HEK293 (cell line): ENCODE measurements at regions not wholly inside any gene's neighbourhood (a gene's known extent, or its start where the extent isn't known, plus 50 kb on each side); places are given as distances from the start of the nearest gene placed in this dataset.

Experiments
- CTCF ChIA-PET: fragments of 350-600 bp; formaldehyde crosslinking; extraction: SDS; loops from one replicate; lab custom pipeline; 2021; ENCODE audit warnings: antibody characterized with exemption; lab: Yijun Ruan, JAX
- POLR2A ChIA-PET: fragments of 300-600 bp; formaldehyde crosslinking; extraction: SDS; loops from one replicate; lab custom pipeline; 2020; ENCODE audit warnings: antibody characterized with exemption, inconsistent platforms; lab: Yijun Ruan, JAX
- H3K27ac ChIP-seq: fragments of 200-500 bp; sonication (Bioruptor generic); 2 replicates; pipeline ENCODE4 v1.5.1; 2014; ENCODE audit warnings: low read depth, low read length, control low read depth, inconsistent platforms; ENCODE audit errors: extremely low read depth
- H3K36me3 ChIP-seq, 2 experiments: fragments of 200-500 bp in 1 of 2; sonication (Bioruptor generic) in 1 of 2; 1 replicate in 1 of 2; 2 replicates in 1 of 2; pipeline ENCODE4 v1.5.1; 2014 to 2017; ENCODE audit warnings: inconsistent platforms in 2 of 2, low read length in 2 of 2; ENCODE audit not compliant: control insufficient read depth in 2 of 2, insufficient read depth in 1 of 2
- H3K4me1 ChIP-seq: fragments of 200-500 bp; sonication (Bioruptor generic); 2 replicates; pipeline ENCODE4 v1.5.1; 2014; ENCODE audit warnings: mild to moderate bottlenecking, low read length, inconsistent platforms; ENCODE audit not compliant: control insufficient read depth, insufficient read depth
- H3K4me3 ChIP-seq: 2 replicates; pipeline ENCODE4 v1.5.1; 2011; ENCODE audit warnings: low read depth, mild to moderate bottlenecking, control low read depth, low read length, moderate library complexity
- H3K9me3 ChIP-seq: fragments of 200-500 bp; sonication (Bioruptor generic); 2 replicates; pipeline ENCODE4 v1.5.1; 2014; ENCODE audit warnings: low read depth, low read length, inconsistent platforms; ENCODE audit not compliant: control insufficient read depth, insufficient read depth
- BCL11B ChIP-seq: fragments of 450-650 bp; formaldehyde crosslinking; IDR thresholded peaks from 2 replicates; pipeline ENCODE4 v1.5.1; 2016; ENCODE audit warnings: low read depth, missing biosample characterization, missing genetic modification characterization
- KLF9 ChIP-seq: fragments of 450-650 bp; formaldehyde crosslinking; IDR thresholded peaks from 2 replicates; pipeline ENCODE4 v1.5.1; 2016; ENCODE audit warnings: missing biosample characterization, missing genetic modification characterization, low read depth
- SP3 ChIP-seq: fragments of 450-650 bp; formaldehyde crosslinking; IDR thresholded peaks from 2 replicates; pipeline ENCODE4 v1.5.1; 2016; ENCODE audit warnings: missing biosample characterization, missing genetic modification characterization
- YY2 ChIP-seq: fragments of 450-650 bp; formaldehyde crosslinking; IDR thresholded peaks from 2 replicates; pipeline ENCODE4 v1.5.1; 2016; ENCODE audit warnings: missing biosample characterization, missing genetic modification characterization
- ZFHX2 ChIP-seq: fragments of 450-650 bp; formaldehyde crosslinking; conservative IDR thresholded peaks from 2 replicates; pipeline ENCODE4 v1.5.1; 2016; ENCODE audit warnings: missing biosample characterization, missing genetic modification characterization
- ZNF132 ChIP-seq: fragments of 450-650 bp; formaldehyde crosslinking; IDR thresholded peaks from 2 replicates; pipeline ENCODE4 v1.5.1; 2017; ENCODE audit warnings: missing biosample characterization, missing genetic modification characterization, borderline replicate concordance
- ZNF138 ChIP-seq: fragments of 450-650 bp; formaldehyde crosslinking; IDR thresholded peaks from 2 replicates; pipeline ENCODE4 v1.5.1; 2016; ENCODE audit warnings: missing biosample characterization, missing genetic modification characterization, borderline replicate concordance
- ZNF292 ChIP-seq: fragments of 450-650 bp; formaldehyde crosslinking; IDR thresholded peaks from 2 replicates; pipeline ENCODE4 v1.5.1; 2016; ENCODE audit warnings: low read depth, missing biosample characterization, missing genetic modification characterization, borderline replicate concordance
- ZNF311 ChIP-seq: fragments of 450-650 bp; formaldehyde crosslinking; IDR thresholded peaks from 2 replicates; pipeline ENCODE4 v1.5.1; 2017; ENCODE audit warnings: missing biosample characterization, missing genetic modification characterization, borderline replicate concordance
- ZNF354C ChIP-seq: fragments of 450-650 bp; formaldehyde crosslinking; IDR thresholded peaks from 2 replicates; pipeline ENCODE4 v1.5.1; 2016; ENCODE audit warnings: missing biosample characterization, missing genetic modification characterization, low read depth, borderline replicate concordance
- ZNF610 ChIP-seq: fragments of 450-650 bp; formaldehyde crosslinking; IDR thresholded peaks from 2 replicates; pipeline ENCODE4 v1.5.1; 2016; ENCODE audit warnings: missing biosample characterization, missing genetic modification characterization, borderline replicate concordance
- ZNF670 ChIP-seq: fragments of 450-650 bp; formaldehyde crosslinking; IDR thresholded peaks from 2 replicates; pipeline ENCODE4 v1.5.1; 2016; ENCODE audit warnings: missing biosample characterization, missing genetic modification characterization, low read depth
- ZNF701 ChIP-seq: fragments of 450-650 bp; formaldehyde crosslinking; IDR thresholded peaks from 2 replicates; pipeline ENCODE4 v1.5.1; 2016; ENCODE audit warnings: missing biosample characterization, missing genetic modification characterization
- ZNF707 ChIP-seq: fragments of 450-650 bp; formaldehyde crosslinking; IDR thresholded peaks from 2 replicates; pipeline ENCODE4 v1.5.1; 2016; ENCODE audit warnings: missing biosample characterization, missing genetic modification characterization
- ZNF776 ChIP-seq: fragments of 450-650 bp; formaldehyde crosslinking; IDR thresholded peaks from 2 replicates; pipeline ENCODE4 v1.5.0; 2017; ENCODE audit warnings: missing biosample characterization, missing genetic modification characterization, borderline replicate concordance
- ZSCAN23 ChIP-seq: fragments of 450-650 bp; formaldehyde crosslinking; IDR thresholded peaks from 2 replicates; pipeline ENCODE4 v1.5.1; 2016; ENCODE audit warnings: missing biosample characterization, missing genetic modification characterization
- ZXDB ChIP-seq: fragments of 450-650 bp; formaldehyde crosslinking; IDR thresholded peaks from 2 replicates; pipeline ENCODE4 v1.5.1; 2016; ENCODE audit warnings: missing biosample characterization, missing genetic modification characterization
- TF ChIP-seq, protein P1 (sequence below): fragments of 450-650 bp; formaldehyde crosslinking; IDR thresholded peaks from 2 replicates; pipeline ENCODE4 v1.5.1; 2016; ENCODE audit warnings: missing biosample characterization, missing genetic modification characterization, low read depth
- TF ChIP-seq, protein P2 (sequence below): fragments of 450-650 bp; formaldehyde crosslinking; IDR thresholded peaks from 2 replicates; pipeline ENCODE4 v1.5.1; 2016; ENCODE audit warnings: missing biosample characterization, missing genetic modification characterization
- TF ChIP-seq, protein P3 (sequence below): fragments of 450-650 bp; formaldehyde crosslinking; IDR thresholded peaks from 2 replicates; pipeline ENCODE4 v1.5.0; 2017; ENCODE audit warnings: missing biosample characterization, missing genetic modification characterization, borderline replicate concordance
- TF ChIP-seq, protein P4 (sequence below): fragments of 450-650 bp; IDR thresholded peaks from 2 replicates; pipeline ENCODE4 v1.5.1; 2018; ENCODE audit warnings: missing biosample characterization, missing genetic modification characterization
- TF ChIP-seq, protein P5 (sequence below): fragments of 450-650 bp; formaldehyde crosslinking; optimal IDR thresholded peaks from 2 replicates; pipeline ENCODE3; 2016; ENCODE audit warnings: missing biosample characterization, mild to moderate bottlenecking, missing genetic modification characterization
- TF ChIP-seq, protein P6 (sequence below): fragments of 450-650 bp; formaldehyde crosslinking; IDR thresholded peaks from 2 replicates; pipeline ENCODE4 v1.5.1; 2016; ENCODE audit warnings: missing biosample characterization, missing genetic modification characterization

DNA sequence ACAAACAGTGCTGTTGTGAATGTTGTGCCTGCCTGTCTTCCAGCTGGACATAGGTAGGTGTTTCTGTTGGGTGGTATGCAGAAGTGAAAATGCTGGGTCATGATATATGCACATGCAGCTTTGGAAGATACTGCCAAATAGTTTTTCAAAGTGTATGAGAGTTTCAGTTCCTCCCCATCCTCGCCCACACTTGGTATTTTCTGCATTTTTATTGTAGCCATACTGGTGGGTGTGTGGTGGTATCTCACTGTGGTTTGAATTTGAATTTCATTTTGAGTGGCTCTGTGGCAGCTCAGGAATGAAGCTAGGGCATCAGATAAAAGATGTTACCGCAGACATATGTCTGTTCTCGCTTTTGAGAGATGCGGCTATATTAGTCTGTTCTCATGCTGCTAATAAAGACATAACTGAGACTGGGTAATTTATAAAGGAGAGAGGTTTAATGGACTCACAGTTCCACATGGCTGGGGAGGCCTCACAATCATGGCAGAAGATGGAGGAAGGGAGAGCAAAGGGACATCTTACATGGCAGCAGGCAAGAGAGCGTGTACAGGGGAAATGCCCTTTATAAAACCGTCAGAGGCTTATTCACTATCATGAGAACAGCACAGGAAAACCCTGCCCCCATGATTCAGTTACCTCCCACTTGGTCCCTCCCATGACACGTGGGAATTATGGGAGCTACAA, 183.1 kb downstream of the CAND1 start:
- peaks cover 2% of the 10 kb centered on the region; the same call in 1 of the 2 replicates for H3K4me1 ChIP-seq
- no peaks in the 10 kb centered on the region for H3K9me3 ChIP-seq
- ChIA-PET CTCF (interaction anchor here (0.7 to 1.4 kb wide), 2 partner anchors 8 to 491 kb away, joined by 3 to 4 read pairs; no protein-coding TSS in a partner anchor), POLR2A (no interaction called here)
- H3K27ac ChIP-seq, result no peak overlapping the region
- no peaks in the 10 kb centered on the region for H3K36me3 ChIP-seq
- H3K4me3 ChIP-seq, result no peak overlapping the region
- TF ChIP-seq SP3 (tag by site-specific recombination) (no peak), ZFHX2 (tag by site-specific recombination) (no peak), ZXDB (tag by site-specific recombination) (no peak), ZNF610 (no peak), ZSCAN23 (tag by site-specific recombination) (no peak), ZNF707 (no peak), ZNF292 (tag by site-specific recombination) (no peak), KLF9 (tag by site-specific recombination) (no peak), BCL11B (tag by site-specific recombination) (no peak), ZNF701 (tag by site-specific recombination) (no peak), ZNF132 (tag by site-specific recombination) (no peak), ZNF354C (tag by site-specific recombination) (no peak)
- TF ChIP-seq, protein P1, sequence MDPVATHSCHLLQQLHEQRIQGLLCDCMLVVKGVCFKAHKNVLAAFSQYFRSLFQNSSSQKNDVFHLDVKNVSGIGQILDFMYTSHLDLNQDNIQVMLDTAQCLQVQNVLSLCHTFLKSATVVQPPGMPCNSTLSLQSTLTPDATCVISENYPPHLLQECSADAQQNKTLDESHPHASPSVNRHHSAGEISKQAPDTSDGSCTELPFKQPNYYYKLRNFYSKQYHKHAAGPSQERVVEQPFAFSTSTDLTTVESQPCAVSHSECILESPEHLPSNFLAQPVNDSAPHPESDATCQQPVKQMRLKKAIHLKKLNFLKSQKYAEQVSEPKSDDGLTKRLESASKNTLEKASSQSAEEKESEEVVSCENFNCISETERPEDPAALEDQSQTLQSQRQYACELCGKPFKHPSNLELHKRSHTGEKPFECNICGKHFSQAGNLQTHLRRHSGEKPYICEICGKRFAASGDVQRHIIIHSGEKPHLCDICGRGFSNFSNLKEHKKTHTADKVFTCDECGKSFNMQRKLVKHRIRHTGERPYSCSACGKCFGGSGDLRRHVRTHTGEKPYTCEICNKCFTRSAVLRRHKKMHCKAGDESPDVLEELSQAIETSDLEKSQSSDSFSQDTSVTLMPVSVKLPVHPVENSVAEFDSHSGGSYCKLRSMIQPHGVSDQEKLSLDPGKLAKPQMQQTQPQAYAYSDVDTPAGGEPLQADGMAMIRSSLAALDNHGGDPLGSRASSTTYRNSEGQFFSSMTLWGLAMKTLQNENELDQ, result no peak
- TF ChIP-seq, protein P2, sequence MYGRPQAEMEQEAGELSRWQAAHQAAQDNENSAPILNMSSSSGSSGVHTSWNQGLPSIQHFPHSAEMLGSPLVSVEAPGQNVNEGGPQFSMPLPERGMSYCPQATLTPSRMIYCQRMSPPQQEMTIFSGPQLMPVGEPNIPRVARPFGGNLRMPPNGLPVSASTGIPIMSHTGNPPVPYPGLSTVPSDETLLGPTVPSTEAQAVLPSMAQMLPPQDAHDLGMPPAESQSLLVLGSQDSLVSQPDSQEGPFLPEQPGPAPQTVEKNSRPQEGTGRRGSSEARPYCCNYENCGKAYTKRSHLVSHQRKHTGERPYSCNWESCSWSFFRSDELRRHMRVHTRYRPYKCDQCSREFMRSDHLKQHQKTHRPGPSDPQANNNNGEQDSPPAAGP (tag by site-specific recombination), result no peak
- TF ChIP-seq, protein P3, sequence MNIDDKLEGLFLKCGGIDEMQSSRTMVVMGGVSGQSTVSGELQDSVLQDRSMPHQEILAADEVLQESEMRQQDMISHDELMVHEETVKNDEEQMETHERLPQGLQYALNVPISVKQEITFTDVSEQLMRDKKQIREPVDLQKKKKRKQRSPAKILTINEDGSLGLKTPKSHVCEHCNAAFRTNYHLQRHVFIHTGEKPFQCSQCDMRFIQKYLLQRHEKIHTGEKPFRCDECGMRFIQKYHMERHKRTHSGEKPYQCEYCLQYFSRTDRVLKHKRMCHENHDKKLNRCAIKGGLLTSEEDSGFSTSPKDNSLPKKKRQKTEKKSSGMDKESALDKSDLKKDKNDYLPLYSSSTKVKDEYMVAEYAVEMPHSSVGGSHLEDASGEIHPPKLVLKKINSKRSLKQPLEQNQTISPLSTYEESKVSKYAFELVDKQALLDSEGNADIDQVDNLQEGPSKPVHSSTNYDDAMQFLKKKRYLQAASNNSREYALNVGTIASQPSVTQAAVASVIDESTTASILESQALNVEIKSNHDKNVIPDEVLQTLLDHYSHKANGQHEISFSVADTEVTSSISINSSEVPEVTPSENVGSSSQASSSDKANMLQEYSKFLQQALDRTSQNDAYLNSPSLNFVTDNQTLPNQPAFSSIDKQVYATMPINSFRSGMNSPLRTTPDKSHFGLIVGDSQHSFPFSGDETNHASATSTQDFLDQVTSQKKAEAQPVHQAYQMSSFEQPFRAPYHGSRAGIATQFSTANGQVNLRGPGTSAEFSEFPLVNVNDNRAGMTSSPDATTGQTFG (tag by site-specific recombination), result no peak

DNA sequence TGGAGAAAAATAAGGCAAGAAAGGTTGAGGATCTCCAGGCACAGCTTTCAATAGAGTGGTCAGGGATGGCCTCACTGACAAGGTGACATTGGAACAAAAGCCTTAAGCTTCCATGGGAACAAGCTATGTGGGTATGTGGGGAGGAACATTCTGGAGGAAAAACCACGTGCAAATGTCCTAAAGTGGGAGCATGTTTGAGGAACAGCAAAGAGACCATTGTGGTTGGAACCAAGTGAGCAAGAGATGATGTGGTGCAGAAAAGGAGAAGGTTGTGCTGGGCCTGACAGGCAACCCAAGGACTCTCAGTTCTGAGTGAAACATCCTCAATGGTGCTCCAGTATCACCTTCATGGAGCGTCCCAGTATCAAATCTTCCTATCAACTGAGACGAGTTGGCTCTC, 184.0 kb downstream of the CAND1 start:
- POLR2A ChIA-PET, result no interaction called here
- H3K27ac ChIP-seq, result no peak overlapping the region
- TF ChIP-seq, protein P4, sequence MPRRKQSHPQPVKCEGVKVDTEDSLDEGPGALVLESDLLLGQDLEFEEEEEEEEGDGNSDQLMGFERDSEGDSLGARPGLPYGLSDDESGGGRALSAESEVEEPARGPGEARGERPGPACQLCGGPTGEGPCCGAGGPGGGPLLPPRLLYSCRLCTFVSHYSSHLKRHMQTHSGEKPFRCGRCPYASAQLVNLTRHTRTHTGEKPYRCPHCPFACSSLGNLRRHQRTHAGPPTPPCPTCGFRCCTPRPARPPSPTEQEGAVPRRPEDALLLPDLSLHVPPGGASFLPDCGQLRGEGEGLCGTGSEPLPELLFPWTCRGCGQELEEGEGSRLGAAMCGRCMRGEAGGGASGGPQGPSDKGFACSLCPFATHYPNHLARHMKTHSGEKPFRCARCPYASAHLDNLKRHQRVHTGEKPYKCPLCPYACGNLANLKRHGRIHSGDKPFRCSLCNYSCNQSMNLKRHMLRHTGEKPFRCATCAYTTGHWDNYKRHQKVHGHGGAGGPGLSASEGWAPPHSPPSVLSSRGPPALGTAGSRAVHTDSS (tag by site-specific recombination), result no peak
- no peak for TF ChIP-seq ZNF776 (tag by site-specific recombination)
- TF ChIP-seq ZNF670, result no peak
- no peak for TF ChIP-seq ZNF311
- TF ChIP-seq ZNF138 (tag by site-specific recombination), result no peak
- TF ChIP-seq ZNF354C (tag by site-specific recombination), result no peak
- TF ChIP-seq, protein P5, sequence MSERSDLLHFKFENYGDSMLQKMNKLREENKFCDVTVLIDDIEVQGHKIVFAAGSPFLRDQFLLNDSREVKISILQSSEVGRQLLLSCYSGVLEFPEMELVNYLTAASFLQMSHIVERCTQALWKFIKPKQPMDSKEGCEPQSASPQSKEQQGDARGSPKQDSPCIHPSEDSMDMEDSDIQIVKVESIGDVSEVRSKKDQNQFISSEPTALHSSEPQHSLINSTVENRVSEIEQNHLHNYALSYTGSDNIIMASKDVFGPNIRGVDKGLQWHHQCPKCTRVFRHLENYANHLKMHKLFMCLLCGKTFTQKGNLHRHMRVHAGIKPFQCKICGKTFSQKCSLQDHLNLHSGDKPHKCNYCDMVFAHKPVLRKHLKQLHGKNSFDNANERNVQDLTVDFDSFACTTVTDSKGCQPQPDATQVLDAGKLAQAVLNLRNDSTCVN (tag by site-specific recombination), result no peak
- no peak for TF ChIP-seq YY2 (tag by site-specific recombination)
- TF ChIP-seq, protein P6, sequence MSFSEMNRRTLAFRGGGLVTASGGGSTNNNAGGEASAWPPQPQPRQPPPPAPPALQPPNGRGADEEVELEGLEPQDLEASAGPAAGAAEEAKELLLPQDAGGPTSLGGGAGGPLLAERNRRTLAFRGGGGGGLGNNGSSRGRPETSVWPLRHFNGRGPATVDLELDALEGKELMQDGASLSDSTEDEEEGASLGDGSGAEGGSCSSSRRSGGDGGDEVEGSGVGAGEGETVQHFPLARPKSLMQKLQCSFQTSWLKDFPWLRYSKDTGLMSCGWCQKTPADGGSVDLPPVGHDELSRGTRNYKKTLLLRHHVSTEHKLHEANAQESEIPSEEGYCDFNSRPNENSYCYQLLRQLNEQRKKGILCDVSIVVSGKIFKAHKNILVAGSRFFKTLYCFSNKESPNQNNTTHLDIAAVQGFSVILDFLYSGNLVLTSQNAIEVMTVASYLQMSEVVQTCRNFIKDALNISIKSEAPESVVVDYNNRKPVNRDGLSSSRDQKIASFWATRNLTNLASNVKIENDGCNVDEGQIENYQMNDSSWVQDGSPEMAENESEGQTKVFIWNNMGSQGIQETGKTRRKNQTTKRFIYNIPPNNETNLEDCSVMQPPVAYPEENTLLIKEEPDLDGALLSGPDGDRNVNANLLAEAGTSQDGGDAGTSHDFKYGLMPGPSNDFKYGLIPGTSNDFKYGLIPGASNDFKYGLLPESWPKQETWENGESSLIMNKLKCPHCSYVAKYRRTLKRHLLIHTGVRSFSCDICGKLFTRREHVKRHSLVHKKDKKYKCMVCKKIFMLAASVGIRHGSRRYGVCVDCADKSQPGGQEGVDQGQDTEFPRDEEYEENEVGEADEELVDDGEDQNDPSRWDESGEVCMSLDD (tag by site-specific recombination), result no peak

More for the DNA sequence above, 184.0 kb downstream of the CAND1 start:
- Histone ChIP-seq H3K4me1 (peaks cover 2% of the 10 kb centered on the region; the same call in 1 of the 2 replicates), H3K4me3 (no peak overlapping the region), H3K9me3 (no peaks in the 10 kb centered on the region), H3K36me3 (no peaks in the 10 kb centered on the region)
- CTCF ChIA-PET, result no interaction called here
